DOHH2 (cell line): ENCODE measurements at regions not wholly inside any gene's neighbourhood (a gene's known extent, or its start where the extent isn't known, plus 50 kb on each side); places are given as distances from the start of the nearest gene placed in this dataset.

Experiments used
- H3F3A ChIP-seq: fragments of 200-600 bp; sonication (generic), shearing (Covaris generic); 2 replicates; pipeline ENCODE4 v1.6.0; 2016; ENCODE audit warnings: antibody characterized with exemption, mild to moderate bottlenecking; ENCODE audit not compliant: control insufficient read depth, insufficient read depth
- H3K27ac ChIP-seq: fragments of 200-600 bp; sonication (generic); 2 replicates; pipeline ENCODE4 v1.5.1; 2014; ENCODE audit warnings: low read depth, mild to moderate bottlenecking, low read length, moderate library complexity
- H3K27me3 ChIP-seq: fragments of 200-600 bp; sonication (generic); 2 replicates; pipeline ENCODE4 v1.6.1; 2014; ENCODE audit warnings: mild to moderate bottlenecking, low read length, mixed read lengths; ENCODE audit not compliant: control insufficient read depth
- H3K36me3 ChIP-seq: fragments of 200-600 bp; sonication (generic); 2 replicates; pipeline ENCODE4 v1.6.1; 2014; ENCODE audit warnings: mild to moderate bottlenecking, low read length, moderate library complexity, mixed read lengths; ENCODE audit not compliant: control insufficient read depth
- H3K4me1 ChIP-seq: fragments of 200-600 bp; sonication (generic); 2 replicates; pipeline ENCODE4 v1.6.1; 2014; ENCODE audit warnings: mild to moderate bottlenecking, low read length, mixed read lengths; ENCODE audit not compliant: control insufficient read depth
- H3K4me2 ChIP-seq: fragments of 200-600 bp; sonication (generic); 2 replicates; pipeline ENCODE4 v1.6.0; 2014; ENCODE audit warnings: mild to moderate bottlenecking, low read length, moderate library complexity
- H3K4me3 ChIP-seq: fragments of 200-600 bp; sonication (generic); 2 replicates; pipeline ENCODE4 v1.5.1; 2014; ENCODE audit warnings: mild to moderate bottlenecking, low read length, mixed read lengths
- H3K79me2 ChIP-seq: fragments of 200-600 bp; sonication (generic); 2 replicates; pipeline ENCODE4 v1.6.1; 2014; ENCODE audit warnings: mild to moderate bottlenecking, low read length, mixed read lengths; ENCODE audit not compliant: control insufficient read depth
- H3K9me2 ChIP-seq: fragments of 200-600 bp; sonication (generic); replicated peaks from 2 replicates; pipeline ENCODE4 v1.6.1; 2014; ENCODE audit warnings: mild to moderate bottlenecking, low read length, mixed read lengths; ENCODE audit not compliant: control insufficient read depth
- H3K9me3 ChIP-seq: fragments of 200-600 bp; sonication (generic); 2 replicates; pipeline ENCODE4 v1.6.1; 2014; ENCODE audit warnings: antibody characterized with exemption, low read length, mixed read lengths; ENCODE audit not compliant: control insufficient read depth, insufficient read depth
- H4K20me1 ChIP-seq: fragments of 200-600 bp; sonication (generic); 2 replicates; pipeline ENCODE4 v1.6.0; 2014; ENCODE audit warnings: low read depth, mild to moderate bottlenecking, antibody characterized with exemption, low read length, moderate library complexity; ENCODE audit not compliant: control insufficient read depth, insufficient read depth
- EZH2phosphoT487 ChIP-seq: fragments of 200-600 bp; sonication (generic); IDR thresholded peaks from 2 replicates; pipeline ENCODE4 v1.6.1; 2017; ENCODE audit warnings: borderline replicate concordance, mild to moderate bottlenecking, antibody characterized with exemption, low read length, moderate library complexity, mixed read lengths
- TF ChIP-seq, protein P1 (sequence below): fragments of 200-600 bp; sonication (generic); IDR thresholded peaks from one replicate; pipeline ENCODE4 v1.5.1; 2014; ENCODE audit warnings: antibody characterized with exemption, mild to moderate bottlenecking, low read depth, low read length; ENCODE audit not compliant: poor library complexity, severe bottlenecking

DNA sequence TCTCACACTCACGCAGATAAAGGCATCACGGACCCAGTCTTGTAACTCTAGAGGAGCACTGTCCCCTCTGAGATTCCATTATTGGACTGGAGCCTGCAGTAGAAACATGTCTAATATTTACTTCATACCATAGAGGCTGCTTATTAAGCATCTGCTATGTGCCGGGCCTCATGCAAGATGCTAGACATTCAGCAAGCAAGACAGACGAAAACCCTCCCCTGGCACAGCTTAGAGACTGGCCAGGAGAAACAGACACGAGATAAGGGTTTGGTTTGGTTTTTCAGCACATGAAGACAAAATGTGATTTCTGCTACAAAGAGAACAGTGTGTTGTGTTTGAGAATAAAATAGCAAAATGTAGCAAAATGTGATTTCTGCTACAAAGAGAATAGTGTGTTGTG is 719.2 kb downstream of the MED13L start:
- TF ChIP-seq EZH2phosphoT487, result no peak
- TF ChIP-seq, protein P1, sequence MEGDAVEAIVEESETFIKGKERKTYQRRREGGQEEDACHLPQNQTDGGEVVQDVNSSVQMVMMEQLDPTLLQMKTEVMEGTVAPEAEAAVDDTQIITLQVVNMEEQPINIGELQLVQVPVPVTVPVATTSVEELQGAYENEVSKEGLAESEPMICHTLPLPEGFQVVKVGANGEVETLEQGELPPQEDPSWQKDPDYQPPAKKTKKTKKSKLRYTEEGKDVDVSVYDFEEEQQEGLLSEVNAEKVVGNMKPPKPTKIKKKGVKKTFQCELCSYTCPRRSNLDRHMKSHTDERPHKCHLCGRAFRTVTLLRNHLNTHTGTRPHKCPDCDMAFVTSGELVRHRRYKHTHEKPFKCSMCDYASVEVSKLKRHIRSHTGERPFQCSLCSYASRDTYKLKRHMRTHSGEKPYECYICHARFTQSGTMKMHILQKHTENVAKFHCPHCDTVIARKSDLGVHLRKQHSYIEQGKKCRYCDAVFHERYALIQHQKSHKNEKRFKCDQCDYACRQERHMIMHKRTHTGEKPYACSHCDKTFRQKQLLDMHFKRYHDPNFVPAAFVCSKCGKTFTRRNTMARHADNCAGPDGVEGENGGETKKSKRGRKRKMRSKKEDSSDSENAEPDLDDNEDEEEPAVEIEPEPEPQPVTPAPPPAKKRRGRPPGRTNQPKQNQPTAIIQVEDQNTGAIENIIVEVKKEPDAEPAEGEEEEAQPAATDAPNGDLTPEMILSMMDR, result no peak
- Histone ChIP-seq H3K4me2 (no peak overlapping the region), H3K27me3 (no peaks in the 10 kb centered on the region), H3F3A (no peaks in the 10 kb centered on the region), H4K20me1 (no peaks in the 10 kb centered on the region), H3K27ac (no peak overlapping the region), H3K4me3 (no peak overlapping the region), H3K79me2 (no peaks in the 10 kb centered on the region), H3K36me3 (no peaks in the 10 kb centered on the region), H3K4me1 (no peaks in the 10 kb centered on the region), H3K9me3 (no peaks in the 10 kb centered on the region), H3K9me2 (no peaks in the 10 kb centered on the region)

DNA sequence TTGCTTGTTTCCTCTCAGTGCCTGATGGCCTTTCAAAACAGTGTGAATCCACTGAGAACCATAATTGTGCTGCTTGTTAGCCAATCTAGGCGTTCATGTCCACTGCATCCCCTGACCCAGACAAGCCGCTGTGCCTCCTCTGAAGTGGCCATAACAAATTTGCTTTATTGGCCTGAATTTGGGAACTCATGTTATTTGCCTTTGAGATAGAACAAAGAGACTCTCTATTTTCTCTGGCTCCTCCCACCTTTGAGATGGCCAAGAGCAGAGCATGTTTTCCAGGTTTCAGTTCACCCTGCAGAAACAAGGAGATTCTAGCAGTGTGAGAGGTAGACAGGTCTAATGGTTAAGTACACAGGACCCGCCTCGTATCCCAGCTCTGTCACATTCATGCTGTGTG is 723.9 kb downstream of the MED13L start:
- no peaks in the 10 kb centered on the region for H3K9me2 ChIP-seq
- no peaks in the 10 kb centered on the region for H3K9me3 ChIP-seq
- no peak overlapping the region for H3K27ac ChIP-seq
- H3K27me3 ChIP-seq, result no peaks in the 10 kb centered on the region
- no peaks in the 10 kb centered on the region for H3K36me3 ChIP-seq
- H4K20me1 ChIP-seq, result no peaks in the 10 kb centered on the region
- TF ChIP-seq, protein P1, result no peak
- TF ChIP-seq EZH2phosphoT487, result no peak
- H3K79me2 ChIP-seq, result no peaks in the 10 kb centered on the region
- H3F3A ChIP-seq, result no peaks in the 10 kb centered on the region
- H3K4me1 ChIP-seq, result no peaks in the 10 kb centered on the region
- no peak overlapping the region for H3K4me2 ChIP-seq
- no peak overlapping the region for H3K4me3 ChIP-seq

DNA sequence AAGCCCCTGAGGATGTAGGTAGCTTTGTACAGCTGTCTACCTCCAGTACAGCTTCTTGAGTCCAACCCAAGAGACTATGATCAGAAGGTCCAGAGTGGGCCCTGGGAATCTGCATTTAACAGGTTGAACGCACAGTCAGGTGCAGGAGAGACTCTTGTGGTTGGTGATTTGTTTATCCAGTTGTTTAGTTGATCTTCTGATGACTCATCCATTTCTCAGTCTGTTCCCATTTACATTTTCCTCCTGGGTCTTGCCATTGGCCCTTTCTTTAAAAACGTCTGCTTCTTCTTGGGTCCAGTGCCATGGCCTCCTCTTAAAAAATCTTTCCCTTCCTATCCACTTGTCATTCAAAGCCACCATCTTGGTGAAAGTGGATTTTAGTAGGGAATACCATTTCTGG is 734.2 kb downstream of the MED13L start:
- Histone ChIP-seq H3K79me2 (no peaks in the 10 kb centered on the region), H3K27me3 (no peaks in the 10 kb centered on the region), H4K20me1 (no peaks in the 10 kb centered on the region), H3K27ac (no peak overlapping the region), H3K4me2 (no peak overlapping the region), H3K4me1 (no peaks in the 10 kb centered on the region), H3F3A (no peaks in the 10 kb centered on the region), H3K9me2 (no peaks in the 10 kb centered on the region), H3K36me3 (no peaks in the 10 kb centered on the region), H3K4me3 (no peak overlapping the region), H3K9me3 (no peaks in the 10 kb centered on the region)
- TF ChIP-seq, protein P1, result no peak
- no peak for TF ChIP-seq EZH2phosphoT487

DNA sequence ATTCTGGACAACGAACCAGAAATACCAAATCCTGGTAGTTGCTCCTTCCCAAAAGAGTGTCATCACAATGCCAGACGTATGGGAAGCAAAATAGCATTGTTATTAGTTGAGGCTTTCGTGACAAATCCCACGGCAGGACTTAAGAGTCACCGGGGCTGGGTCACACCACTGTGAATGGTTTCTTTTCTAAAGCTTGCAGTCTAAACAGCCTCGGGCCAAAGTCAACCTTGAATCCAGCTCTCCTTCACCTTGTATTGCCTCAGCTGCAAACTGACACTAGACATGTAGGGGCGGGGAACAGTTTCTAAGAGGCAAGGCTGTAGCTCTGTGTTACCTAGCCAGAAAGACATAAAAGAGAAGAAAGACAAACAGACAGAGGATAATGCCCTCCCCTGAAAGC is 734.8 kb downstream of the MED13L start:
- H3K9me3 ChIP-seq, result no peaks in the 10 kb centered on the region
- H3K4me2 ChIP-seq, result no peak overlapping the region
- H3K9me2 ChIP-seq, result no peaks in the 10 kb centered on the region
- H3K4me3 ChIP-seq, result no peak overlapping the region
- no peaks in the 10 kb centered on the region for H3K27me3 ChIP-seq
- no peaks in the 10 kb centered on the region for H3K4me1 ChIP-seq
- no peaks in the 10 kb centered on the region for H3K36me3 ChIP-seq
- no peaks in the 10 kb centered on the region for H4K20me1 ChIP-seq
- TF ChIP-seq EZH2phosphoT487, result no peak
- TF ChIP-seq, protein P1, result no peak
- no peaks in the 10 kb centered on the region for H3F3A ChIP-seq
- H3K79me2 ChIP-seq, result no peaks in the 10 kb centered on the region
- no peak overlapping the region for H3K27ac ChIP-seq
